Neural cell (in vitro differentiated cells): ENCODE measurements at regions not wholly inside any gene's neighbourhood (a gene's known extent, or its start where the extent isn't known, plus 50 kb on each side); places are given as distances from the start of the nearest gene placed in this dataset.

Source experiments
- H2AFZ ChIP-seq: fragments of 200-600, 300-800 bp; sonication (generic), shearing (Covaris generic); 2 replicates; pipeline ENCODE4 v1.6.0; 2014; ENCODE audit warnings: low read depth, mild to moderate bottlenecking, antibody characterized with exemption, low read length, moderate library complexity
- H3F3A ChIP-seq: fragments of 200-600 bp; shearing (Covaris generic); 2 replicates; pipeline ENCODE4 v1.6.1; 2016; ENCODE audit warnings: mild to moderate bottlenecking, moderate library complexity, mixed read lengths, antibody characterized with exemption, low read length; ENCODE audit not compliant: insufficient read depth, poor library complexity, severe bottlenecking
- H3K27ac ChIP-seq: fragments of 200-600, 300-800 bp; sonication (generic), shearing (Covaris generic); 2 replicates; pipeline ENCODE4 v1.5.1; 2014; ENCODE audit warnings: mild to moderate bottlenecking, low read length, moderate library complexity
- H3K27me3 ChIP-seq: fragments of 300-800, 200-600 bp; sonication (generic), shearing (Covaris generic); 2 replicates; pipeline ENCODE4 v1.6.0; 2014; ENCODE audit warnings: mild to moderate bottlenecking, low read depth, low read length, moderate library complexity; ENCODE audit not compliant: insufficient read depth
- H3K36me3 ChIP-seq: fragments of 300-800, 200-600 bp; sonication (generic), shearing (Covaris generic); 2 replicates; pipeline ENCODE4 v1.5.1; 2014; ENCODE audit warnings: mild to moderate bottlenecking, antibody characterized with exemption, low read length, moderate library complexity; ENCODE audit not compliant: insufficient read depth
- H3K4me2 ChIP-seq: fragments of 300-800, 200-600 bp; sonication (generic), shearing (Covaris generic); 2 replicates; pipeline ENCODE4 v1.6.0; 2014; ENCODE audit warnings: mild to moderate bottlenecking, low read length
- H3K4me3 ChIP-seq: fragments of 300-800, 200-600 bp; sonication (generic), shearing (Covaris generic); 2 replicates; pipeline ENCODE4 v1.5.1; 2014; ENCODE audit warnings: mild to moderate bottlenecking, low read length, moderate library complexity
- H3K79me2 ChIP-seq: fragments of 200-600 bp; shearing (Covaris generic); replicated peaks from 2 replicates; pipeline ENCODE4 v1.6.0; 2014; ENCODE audit warnings: mild to moderate bottlenecking, low read length, moderate library complexity; ENCODE audit not compliant: insufficient read depth
- H3K9ac ChIP-seq: fragments of 300-800, 200-600 bp; sonication (generic), shearing (Covaris generic); 2 replicates; pipeline ENCODE4 v1.6.1; 2016; ENCODE audit warnings: mild to moderate bottlenecking, low read length, mixed read lengths
- H3K9me2 ChIP-seq: fragments of 200-600 bp; shearing (Covaris generic); 2 replicates; pipeline ENCODE4 v1.6.1; 2016; ENCODE audit warnings: mild to moderate bottlenecking, low read length, mixed read lengths; ENCODE audit not compliant: insufficient read depth
- H3K9me3 ChIP-seq: fragments of 200-600, 300-800 bp; sonication (generic), shearing (Covaris generic); 2 replicates; pipeline ENCODE4 v1.6.1; 2016; ENCODE audit warnings: mild to moderate bottlenecking, mixed run types, low read length, moderate library complexity, mixed read lengths
- H4K20me1 ChIP-seq: fragments of 200-600 bp; shearing (Covaris generic); 2 replicates; pipeline ENCODE4 v1.6.1; 2016; ENCODE audit warnings: mild to moderate bottlenecking, mixed run types; ENCODE audit not compliant: insufficient read depth
- EP300 ChIP-seq: fragments of 450-650 bp; conservative IDR thresholded peaks from 2 replicates; pipeline ENCODE4 v1.6.1; 2014; ENCODE audit warnings: antibody characterized with exemption, mild to moderate bottlenecking, moderate library complexity; ENCODE audit not compliant: poor library complexity, severe bottlenecking
- EZH2 ChIP-seq: fragments of 200-600, 300-800 bp; shearing (Covaris generic), sonication (generic); IDR thresholded peaks from 2 replicates; pipeline ENCODE4 v1.6.1; 2014; ENCODE audit warnings: antibody characterized with exemption, low read length, borderline replicate concordance, mild to moderate bottlenecking; ENCODE audit not compliant: insufficient read depth, poor library complexity, severe bottlenecking
- MXI1 ChIP-seq: fragments of 450-650 bp; conservative IDR thresholded peaks from 2 replicates; pipeline ENCODE4 v1.6.1; 2014; ENCODE audit warnings: antibody characterized with exemption, mild to moderate bottlenecking; ENCODE audit not compliant: poor library complexity, severe bottlenecking
- POLR2AphosphoS5 ChIP-seq: IDR thresholded peaks from 2 replicates; pipeline ENCODE4 v1.6.1; 2012
- RAD21 ChIP-seq: fragments of 450-650 bp; conservative IDR thresholded peaks from 2 replicates; pipeline ENCODE4 v1.6.1; 2014; ENCODE audit warnings: antibody characterized with exemption, mild to moderate bottlenecking, moderate library complexity
- SMC3 ChIP-seq: fragments of 450-650 bp; conservative IDR thresholded peaks from 2 replicates; pipeline ENCODE4 v1.6.1; 2014; ENCODE audit warnings: antibody characterized with exemption, mild to moderate bottlenecking, moderate library complexity; ENCODE audit not compliant: poor library complexity
- TAF1 ChIP-seq: IDR thresholded peaks from 2 replicates; pipeline ENCODE4 v1.6.1; 2012; ENCODE audit warnings: low read depth
- TF ChIP-seq, protein P1 (sequence below): fragments of 450-650 bp; IDR thresholded peaks from 2 replicates; pipeline ENCODE4 v1.5.1; 2014; ENCODE audit warnings: antibody characterized with exemption, mild to moderate bottlenecking, moderate library complexity; ENCODE audit not compliant: poor library complexity, severe bottlenecking
- TF ChIP-seq, protein P2 (sequence below): IDR thresholded peaks from 2 replicates; pipeline ENCODE4 v1.6.1; 2012; ENCODE audit warnings: borderline replicate concordance

DNA sequence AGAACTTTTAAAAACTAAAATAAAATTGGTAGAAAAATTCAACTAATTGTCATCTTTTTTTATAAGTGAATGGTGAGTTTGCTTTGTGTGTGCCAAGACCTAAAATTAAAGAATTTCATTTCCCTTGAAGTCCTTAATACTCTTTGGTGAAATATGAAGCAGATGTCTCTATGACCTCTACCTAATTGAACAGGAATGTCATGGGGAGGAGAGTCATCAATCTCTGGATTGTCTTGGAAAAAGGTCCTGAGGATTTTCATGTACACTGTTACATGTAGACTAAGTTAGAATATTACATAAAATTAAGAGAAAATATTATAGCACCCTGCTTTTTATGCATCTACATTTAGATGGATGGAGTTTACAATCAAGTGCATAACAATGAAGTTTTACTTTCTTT, 177.9 kb upstream of the LRP1B start:
- Histone ChIP-seq H3F3A (no peaks in the 10 kb centered on the region), H3K9ac (no peak overlapping the region), H3K27me3 (no peaks in the 10 kb centered on the region), H3K27ac (no peak overlapping the region), H3K4me2 (no peak overlapping the region), H3K79me2 (no peaks in the 10 kb centered on the region), H3K9me3 (peaks cover 6% of the 10 kb centered on the region), H4K20me1 (no peaks in the 10 kb centered on the region), H3K9me2 (no peaks in the 10 kb centered on the region), H2AFZ (no peak overlapping the region), H3K36me3 (no peaks in the 10 kb centered on the region), H3K4me3 (no peak overlapping the region)
- TF ChIP-seq EP300: no peak
- no peak for TF ChIP-seq RAD21
- TF ChIP-seq EZH2: no peak
- no peak for TF ChIP-seq TAF1
- TF ChIP-seq SMC3: no peak
- TF ChIP-seq, protein P1, sequence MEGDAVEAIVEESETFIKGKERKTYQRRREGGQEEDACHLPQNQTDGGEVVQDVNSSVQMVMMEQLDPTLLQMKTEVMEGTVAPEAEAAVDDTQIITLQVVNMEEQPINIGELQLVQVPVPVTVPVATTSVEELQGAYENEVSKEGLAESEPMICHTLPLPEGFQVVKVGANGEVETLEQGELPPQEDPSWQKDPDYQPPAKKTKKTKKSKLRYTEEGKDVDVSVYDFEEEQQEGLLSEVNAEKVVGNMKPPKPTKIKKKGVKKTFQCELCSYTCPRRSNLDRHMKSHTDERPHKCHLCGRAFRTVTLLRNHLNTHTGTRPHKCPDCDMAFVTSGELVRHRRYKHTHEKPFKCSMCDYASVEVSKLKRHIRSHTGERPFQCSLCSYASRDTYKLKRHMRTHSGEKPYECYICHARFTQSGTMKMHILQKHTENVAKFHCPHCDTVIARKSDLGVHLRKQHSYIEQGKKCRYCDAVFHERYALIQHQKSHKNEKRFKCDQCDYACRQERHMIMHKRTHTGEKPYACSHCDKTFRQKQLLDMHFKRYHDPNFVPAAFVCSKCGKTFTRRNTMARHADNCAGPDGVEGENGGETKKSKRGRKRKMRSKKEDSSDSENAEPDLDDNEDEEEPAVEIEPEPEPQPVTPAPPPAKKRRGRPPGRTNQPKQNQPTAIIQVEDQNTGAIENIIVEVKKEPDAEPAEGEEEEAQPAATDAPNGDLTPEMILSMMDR: no peak
- TF ChIP-seq, protein P2, sequence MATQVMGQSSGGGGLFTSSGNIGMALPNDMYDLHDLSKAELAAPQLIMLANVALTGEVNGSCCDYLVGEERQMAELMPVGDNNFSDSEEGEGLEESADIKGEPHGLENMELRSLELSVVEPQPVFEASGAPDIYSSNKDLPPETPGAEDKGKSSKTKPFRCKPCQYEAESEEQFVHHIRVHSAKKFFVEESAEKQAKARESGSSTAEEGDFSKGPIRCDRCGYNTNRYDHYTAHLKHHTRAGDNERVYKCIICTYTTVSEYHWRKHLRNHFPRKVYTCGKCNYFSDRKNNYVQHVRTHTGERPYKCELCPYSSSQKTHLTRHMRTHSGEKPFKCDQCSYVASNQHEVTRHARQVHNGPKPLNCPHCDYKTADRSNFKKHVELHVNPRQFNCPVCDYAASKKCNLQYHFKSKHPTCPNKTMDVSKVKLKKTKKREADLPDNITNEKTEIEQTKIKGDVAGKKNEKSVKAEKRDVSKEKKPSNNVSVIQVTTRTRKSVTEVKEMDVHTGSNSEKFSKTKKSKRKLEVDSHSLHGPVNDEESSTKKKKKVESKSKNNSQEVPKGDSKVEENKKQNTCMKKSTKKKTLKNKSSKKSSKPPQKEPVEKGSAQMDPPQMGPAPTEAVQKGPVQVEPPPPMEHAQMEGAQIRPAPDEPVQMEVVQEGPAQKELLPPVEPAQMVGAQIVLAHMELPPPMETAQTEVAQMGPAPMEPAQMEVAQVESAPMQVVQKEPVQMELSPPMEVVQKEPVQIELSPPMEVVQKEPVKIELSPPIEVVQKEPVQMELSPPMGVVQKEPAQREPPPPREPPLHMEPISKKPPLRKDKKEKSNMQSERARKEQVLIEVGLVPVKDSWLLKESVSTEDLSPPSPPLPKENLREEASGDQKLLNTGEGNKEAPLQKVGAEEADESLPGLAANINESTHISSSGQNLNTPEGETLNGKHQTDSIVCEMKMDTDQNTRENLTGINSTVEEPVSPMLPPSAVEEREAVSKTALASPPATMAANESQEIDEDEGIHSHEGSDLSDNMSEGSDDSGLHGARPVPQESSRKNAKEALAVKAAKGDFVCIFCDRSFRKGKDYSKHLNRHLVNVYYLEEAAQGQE: no peak
- TF ChIP-seq POLR2AphosphoS5: no peak
- TF ChIP-seq MXI1: no peak

DNA sequence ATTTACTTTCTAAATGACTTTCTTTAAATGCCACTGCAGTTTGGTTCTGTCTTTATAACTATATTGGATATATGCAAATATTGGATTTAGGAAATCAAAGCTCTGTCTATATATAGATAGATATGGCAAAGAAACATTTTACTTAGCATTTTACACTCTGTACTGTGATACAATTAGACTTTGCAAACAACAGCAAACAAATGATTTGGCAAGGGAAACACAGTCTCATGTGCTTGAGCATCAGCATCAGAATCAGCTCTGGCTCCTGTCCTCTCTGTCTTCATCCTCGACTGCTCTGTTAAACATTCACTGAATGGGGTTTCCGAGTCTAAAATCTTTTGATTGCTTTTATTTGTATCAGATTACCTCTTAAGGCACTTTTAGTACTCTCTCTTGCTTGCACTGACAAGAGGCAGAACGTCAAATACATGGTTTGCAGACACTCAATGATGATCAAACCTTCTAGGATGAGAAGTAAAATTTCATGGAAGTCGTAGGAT, 176.8 kb upstream of the LRP1B start:
- H4K20me1 ChIP-seq: no peaks in the 10 kb centered on the region
- H3K9me3 ChIP-seq: peaks cover 6% of the 10 kb centered on the region
- H3K9ac ChIP-seq: no peak overlapping the region
- H3F3A ChIP-seq: no peaks in the 10 kb centered on the region
- no peak overlapping the region for H3K4me3 ChIP-seq
- H3K4me2 ChIP-seq: no peak overlapping the region
- H3K36me3 ChIP-seq: no peaks in the 10 kb centered on the region
- H3K9me2 ChIP-seq: no peaks in the 10 kb centered on the region
- no peak overlapping the region for H3K27ac ChIP-seq
- H2AFZ ChIP-seq: no peak overlapping the region
- H3K79me2 ChIP-seq: no peaks in the 10 kb centered on the region
- TF ChIP-seq SMC3 (no peak), POLR2AphosphoS5 (no peak), EZH2 (no peak), MXI1 (no peak), EP300 (no peak), TAF1 (no peak), RAD21 (no peak)
- TF ChIP-seq, protein P1: no peak
- TF ChIP-seq, protein P2: no peak
- H3K27me3 ChIP-seq: no peaks in the 10 kb centered on the region
